ENCODE measurements at regions not wholly inside any gene's neighbourhood (a gene's known extent, or its start where the extent isn't known, plus 50 kb on each side); places are given as distances from the start of the nearest gene placed in this dataset.
"Not testable (repeated sequence)": the region's sequence is repeated elsewhere in the genome, so short reads cannot be mapped to it uniquely, and the experiment has no call there.

DNA sequence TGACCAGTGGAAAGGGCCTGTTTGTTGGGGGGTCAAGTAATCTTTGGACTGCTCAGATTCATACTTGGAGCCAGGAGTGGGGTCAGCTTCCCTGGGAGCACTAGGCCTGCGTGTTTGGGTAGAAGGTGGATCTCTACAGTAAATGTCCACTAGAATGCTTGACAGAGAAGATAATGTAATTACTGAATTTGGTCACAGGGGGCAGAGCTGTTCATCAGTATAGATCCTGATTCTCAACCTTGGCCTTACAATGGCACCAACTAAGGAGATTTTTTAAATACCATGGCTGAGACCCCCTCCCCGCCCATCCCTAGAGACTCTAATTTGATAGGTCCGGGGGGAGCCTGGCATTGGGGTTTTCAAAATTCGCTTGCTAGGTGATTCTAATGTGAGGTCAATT lies 217.5 kb upstream of the PLXNA2 start:
- DNase-seq (no peak), ATAC-seq (no peak)
- no peaks in the 10 kb centered on the region for H3K4me1 Mint-ChIP-seq (ENCODE audit: low read depth)
- H3K27me3 Mint-ChIP-seq (ENCODE audit: low read depth), result no peaks in the 10 kb centered on the region
- no peaks in the 10 kb centered on the region for H3K9me3 Mint-ChIP-seq (ENCODE audit: insufficient read depth)
- H3K27ac Mint-ChIP-seq, result no peak overlapping the region
- H3K36me3 Mint-ChIP-seq (ENCODE audit: low read depth), result no peaks in the 10 kb centered on the region
- ChIA-PET POLR2A (no interaction called here), CTCF (no interaction called here)
- H3K4me3 Mint-ChIP-seq, result no peak overlapping the region

DNA sequence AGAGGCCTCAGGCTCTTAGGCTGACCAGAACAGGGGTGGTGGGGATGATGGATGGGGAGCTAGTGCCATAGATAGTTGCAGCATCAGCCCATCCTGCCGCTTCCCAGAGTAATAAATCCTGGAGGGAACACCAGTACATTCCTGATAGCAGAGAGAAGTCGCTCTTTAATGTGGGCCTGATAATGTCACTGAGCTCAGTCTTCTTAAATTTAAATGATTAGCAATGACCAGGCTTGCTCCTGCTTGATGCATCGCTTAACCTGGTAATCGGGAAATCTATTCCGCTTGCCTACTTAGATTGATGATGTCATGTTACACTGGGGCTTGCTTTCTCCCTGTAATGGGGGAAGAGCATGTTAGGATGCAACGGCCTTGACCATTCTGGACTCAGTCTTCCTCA lies 218.6 kb upstream of the PLXNA2 start:
- POLR2A ChIA-PET, result no interaction called here
- CTCF ChIA-PET, result no interaction called here
- no peak overlapping the region for H3K27ac Mint-ChIP-seq
- H3K4me1 Mint-ChIP-seq (ENCODE audit: low read depth), result no peaks in the 10 kb centered on the region
- no peaks in the 10 kb centered on the region for H3K36me3 Mint-ChIP-seq (ENCODE audit: low read depth)
- no peak for DNase-seq
- no peak for ATAC-seq
- no peaks in the 10 kb centered on the region for H3K9me3 Mint-ChIP-seq (ENCODE audit: insufficient read depth)
- H3K4me3 Mint-ChIP-seq, result no peak overlapping the region
- no peaks in the 10 kb centered on the region for H3K27me3 Mint-ChIP-seq (ENCODE audit: low read depth)

DNA sequence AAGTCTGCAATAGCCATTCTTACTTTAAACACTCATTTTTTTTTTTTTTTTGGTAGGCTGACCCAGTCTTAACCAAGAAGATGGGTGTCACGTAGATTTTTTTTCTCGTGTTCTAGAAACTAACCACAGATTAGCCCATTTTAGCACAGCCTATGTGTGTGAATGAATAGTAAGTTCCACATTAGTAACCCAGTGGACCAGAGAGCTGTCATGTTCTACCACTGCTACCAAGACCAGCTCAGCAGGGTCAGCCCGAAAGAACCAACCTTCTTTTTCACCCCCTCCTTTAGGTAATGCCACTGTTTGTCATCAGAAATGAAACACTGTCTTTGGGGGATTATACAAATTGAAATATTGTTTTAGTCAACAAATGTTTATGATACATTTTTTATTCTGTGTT lies 221.1 kb upstream of the PLXNA2 start:
- Mint-ChIP-seq H3K27me3 (ENCODE audit: low read depth) (no peaks in the 10 kb centered on the region), H3K27ac (no peak overlapping the region), H3K9me3 (ENCODE audit: insufficient read depth) (no peaks in the 10 kb centered on the region), H3K4me1 (ENCODE audit: low read depth) (no peaks in the 10 kb centered on the region), H3K4me3 (no peak overlapping the region), H3K36me3 (ENCODE audit: low read depth) (no peaks in the 10 kb centered on the region)
- POLR2A ChIA-PET, result no interaction called here
- ATAC-seq (no peak), DNase-seq (no peak)
- CTCF ChIA-PET, result no interaction called here

DNA sequence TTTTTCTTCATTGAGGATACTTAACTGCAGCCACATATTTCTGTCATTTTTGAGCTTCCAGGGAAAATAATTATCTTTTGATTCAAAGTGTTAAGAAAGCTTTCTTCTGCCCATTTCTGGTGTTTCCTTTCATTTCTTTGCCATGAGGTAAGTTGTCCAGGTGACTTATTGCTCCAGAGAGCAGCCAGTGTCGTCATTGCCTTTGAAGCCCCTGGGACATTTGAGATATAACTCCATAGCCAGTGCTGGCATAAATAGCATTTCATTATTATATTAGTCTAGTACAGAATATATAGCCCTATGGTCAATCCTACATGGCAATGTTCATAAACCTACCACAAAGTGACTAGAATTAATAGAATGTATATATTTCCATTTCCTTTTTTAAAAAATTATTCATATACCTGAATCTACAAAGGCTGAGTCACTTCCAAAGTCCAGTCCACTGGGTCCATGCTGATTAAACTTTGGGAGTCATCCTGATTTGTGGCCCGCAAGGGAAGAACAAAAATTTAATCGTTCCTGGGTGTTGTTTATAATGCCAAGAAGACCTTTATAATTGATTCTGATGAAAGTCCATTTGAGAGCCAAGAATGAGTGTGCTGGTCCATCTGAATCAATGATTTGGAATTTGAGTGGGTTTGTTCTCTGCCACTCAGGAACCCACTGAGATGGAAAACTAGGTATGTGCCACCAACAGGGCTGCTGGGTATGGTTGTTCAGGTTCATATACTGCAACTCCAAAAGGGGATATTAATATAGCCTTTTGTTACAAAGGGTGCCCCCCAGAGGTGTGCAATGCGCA lies 221.8 kb upstream of the PLXNA2 start:
- Mint-ChIP-seq H3K27me3 (ENCODE audit: low read depth) (no peaks in the 10 kb centered on the region), H3K27ac (no peak overlapping the region), H3K36me3 (ENCODE audit: low read depth) (no peaks in the 10 kb centered on the region), H3K4me1 (ENCODE audit: low read depth) (no peaks in the 10 kb centered on the region), H3K9me3 (ENCODE audit: insufficient read depth) (no peaks in the 10 kb centered on the region), H3K4me3 (no peak overlapping the region)
- ATAC-seq (no peak), DNase-seq (no peak)
- ChIA-PET POLR2A (no interaction called here), CTCF (no interaction called here)

DNA sequence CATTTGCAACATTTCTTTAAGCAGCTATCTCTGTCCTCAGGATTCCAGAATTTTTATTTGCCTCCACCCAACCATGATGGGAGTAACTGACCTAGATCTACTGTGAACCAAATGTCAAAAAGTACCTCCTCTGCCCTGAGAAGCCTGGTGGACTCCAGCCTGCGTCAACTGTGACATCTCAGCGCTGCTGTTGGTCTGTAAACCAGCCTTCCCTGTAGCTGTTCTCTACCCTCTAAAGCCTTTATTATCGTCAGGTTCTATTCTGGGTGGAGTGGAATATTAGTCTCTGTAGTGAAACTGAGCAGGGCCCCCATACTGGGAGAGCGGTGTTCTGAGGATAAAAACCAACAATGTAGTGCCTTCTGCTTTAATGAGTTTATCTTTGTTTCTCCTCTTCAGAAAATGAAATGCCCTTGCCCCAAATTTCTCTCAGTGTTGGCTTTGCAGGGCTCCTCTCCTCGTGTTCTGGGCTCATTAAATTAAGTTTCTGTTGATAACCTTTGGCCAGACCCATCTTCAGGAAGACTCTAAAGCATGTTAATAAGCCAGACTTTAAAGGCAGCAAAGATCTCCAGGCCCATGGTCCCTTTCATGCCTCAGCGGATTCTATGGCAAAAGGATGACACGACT lies 223.1 kb upstream of the PLXNA2 start:
- no peak for ATAC-seq

DNA sequence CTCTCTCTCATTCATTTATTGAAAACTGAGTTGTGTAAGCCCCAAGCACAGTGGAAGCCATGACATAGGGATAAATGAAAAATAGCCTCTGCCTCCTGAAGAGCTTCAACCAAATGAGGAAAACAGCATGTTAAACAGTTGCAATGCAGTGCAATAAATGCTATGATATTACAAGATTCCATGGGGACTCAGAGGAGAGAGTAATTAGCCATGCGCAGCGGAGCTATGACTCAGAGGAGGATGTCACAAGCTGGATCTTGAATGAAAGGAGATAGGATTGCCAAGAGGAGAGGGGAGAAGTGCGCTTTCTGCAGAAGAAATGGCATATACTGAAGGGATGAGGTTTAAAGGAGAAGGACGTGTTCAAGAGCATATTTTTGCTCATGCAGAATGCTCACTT lies 231.3 kb upstream of the PLXNA2 start:
- no peak for DNase-seq
- Mint-ChIP-seq H3K36me3 (ENCODE audit: low read depth) (no peaks in the 10 kb centered on the region), H3K4me3 (no peak overlapping the region), H3K27me3 (ENCODE audit: low read depth) (no peaks in the 10 kb centered on the region), H3K9me3 (ENCODE audit: insufficient read depth) (no peaks in the 10 kb centered on the region), H3K27ac (no peak overlapping the region), H3K4me1 (ENCODE audit: low read depth) (no peaks in the 10 kb centered on the region)
- no peak for ATAC-seq
- POLR2A ChIA-PET, result no interaction called here
- CTCF ChIA-PET, result no interaction called here

More for the DNA sequence above, 223.1 kb upstream of the PLXNA2 start:
- H3K4me3 Mint-ChIP-seq, result no peak overlapping the region
- DNase-seq, result no peak
- ChIA-PET POLR2A (no interaction called here), CTCF (no interaction called here)
- no peaks in the 10 kb centered on the region for H3K4me1 Mint-ChIP-seq (ENCODE audit: low read depth)
- no peak overlapping the region for H3K27ac Mint-ChIP-seq
- no peaks in the 10 kb centered on the region for H3K36me3 Mint-ChIP-seq (ENCODE audit: low read depth)
- H3K27me3 Mint-ChIP-seq (ENCODE audit: low read depth), result no peaks in the 10 kb centered on the region
- no peaks in the 10 kb centered on the region for H3K9me3 Mint-ChIP-seq (ENCODE audit: insufficient read depth)

DNA sequence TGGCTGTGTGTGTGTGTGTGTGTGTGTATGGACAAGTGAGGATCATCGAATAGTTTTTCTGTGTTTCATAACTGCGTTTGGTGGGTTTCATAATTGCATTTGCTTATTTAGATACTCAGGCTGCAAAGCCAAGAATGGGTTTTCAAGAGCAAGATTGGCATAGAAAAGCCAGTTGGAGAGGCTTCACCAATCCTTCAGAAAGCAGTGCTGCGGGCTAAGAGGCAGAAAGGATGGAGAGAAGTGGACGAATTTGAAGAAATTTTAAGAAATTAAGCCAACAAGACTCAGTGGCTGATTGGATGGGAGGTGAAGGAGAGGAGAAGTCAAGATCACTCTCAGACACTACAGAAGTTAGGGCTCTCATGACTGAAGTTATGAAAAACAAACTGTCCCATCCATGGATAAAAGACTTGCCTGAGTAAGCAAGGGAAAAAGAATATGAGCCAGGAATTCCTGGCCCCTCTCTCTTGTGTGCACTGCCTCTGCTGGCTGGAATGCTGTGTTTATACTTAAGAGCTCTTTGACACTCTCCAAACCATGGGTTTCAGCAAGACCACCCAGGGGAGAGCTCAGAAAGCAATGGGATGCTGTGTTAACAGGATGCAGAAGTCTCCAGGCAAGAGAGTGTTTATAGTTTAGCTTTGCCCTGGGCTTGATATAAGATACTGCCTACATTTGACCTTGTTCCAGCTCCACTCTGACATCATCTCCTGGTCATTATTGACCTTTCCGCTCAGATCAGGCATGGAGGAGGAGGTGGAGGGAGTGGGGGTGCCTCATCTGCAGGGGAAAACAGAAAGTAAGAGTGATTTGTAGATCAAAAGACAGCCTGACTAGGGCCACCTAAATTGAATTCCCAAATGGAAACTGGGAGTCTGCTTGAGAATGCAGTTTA lies 232.0 kb upstream of the PLXNA2 start:
- DNase-seq (no peak), ATAC-seq (no peak)
- ChIA-PET CTCF (no interaction called here), POLR2A (no interaction called here)
- Mint-ChIP-seq H3K4me1 (ENCODE audit: low read depth) (no peaks in the 10 kb centered on the region), H3K36me3 (ENCODE audit: low read depth) (no peaks in the 10 kb centered on the region), H3K4me3 (no peak overlapping the region), H3K9me3 (ENCODE audit: insufficient read depth) (no peaks in the 10 kb centered on the region), H3K27me3 (ENCODE audit: low read depth) (no peaks in the 10 kb centered on the region), H3K27ac (no peak overlapping the region)

DNA sequence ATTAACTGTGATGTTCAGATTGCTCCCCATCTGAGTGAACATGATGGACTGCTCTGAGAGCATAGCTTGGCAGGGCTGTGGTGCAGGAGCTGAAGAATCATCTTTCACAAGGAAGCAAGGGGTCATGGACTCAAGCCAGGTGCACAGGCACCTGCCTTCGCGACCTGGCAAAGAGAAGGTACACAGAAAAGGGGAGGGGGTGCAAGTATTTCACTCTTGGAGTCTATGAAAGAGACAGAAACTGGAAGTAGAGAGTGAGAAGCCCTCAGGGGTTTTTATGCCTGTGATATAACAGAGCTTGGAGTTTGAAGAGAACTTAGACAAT lies 232.6 kb upstream of the PLXNA2 start:
- H3K36me3 Mint-ChIP-seq (ENCODE audit: low read depth), result no peaks in the 10 kb centered on the region
- DNase-seq, result no peak
- ChIA-PET POLR2A (no interaction called here), CTCF (no interaction called here)
- H3K27ac Mint-ChIP-seq, result no peak overlapping the region
- H3K9me3 Mint-ChIP-seq (ENCODE audit: insufficient read depth), result no peaks in the 10 kb centered on the region
- no peak for ATAC-seq
- H3K4me1 Mint-ChIP-seq (ENCODE audit: low read depth), result no peaks in the 10 kb centered on the region
- H3K4me3 Mint-ChIP-seq, result no peak overlapping the region
- H3K27me3 Mint-ChIP-seq (ENCODE audit: low read depth), result no peaks in the 10 kb centered on the region

DNA sequence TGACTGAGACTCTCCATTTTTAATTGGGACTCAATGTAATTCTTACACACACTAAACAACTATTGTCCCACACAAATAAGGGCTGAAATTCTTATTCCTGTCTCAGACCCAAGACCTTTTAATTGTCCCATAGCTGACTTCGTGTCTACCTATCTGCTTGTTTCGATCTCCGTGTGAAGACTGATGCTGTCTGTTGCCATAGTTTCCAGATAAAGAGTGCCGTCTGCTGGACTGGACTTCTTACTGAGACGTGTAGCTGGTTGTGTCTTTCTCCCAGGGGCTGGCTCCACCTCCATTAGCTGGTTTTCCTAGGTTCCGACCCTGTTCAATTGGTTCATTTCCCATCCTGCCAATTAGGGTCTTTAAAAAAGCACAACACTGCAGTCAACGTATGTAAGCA lies 235.3 kb upstream of the PLXNA2 start:
- POLR2A ChIA-PET, result no interaction called here
- no peaks in the 10 kb centered on the region for H3K27me3 Mint-ChIP-seq (ENCODE audit: low read depth)
- no peak overlapping the region for H3K4me3 Mint-ChIP-seq
- DNase-seq, result no peak
- H3K4me1 Mint-ChIP-seq (ENCODE audit: low read depth), result no peaks in the 10 kb centered on the region
- CTCF ChIA-PET, result no interaction called here
- no peak overlapping the region for H3K27ac Mint-ChIP-seq
- H3K9me3 Mint-ChIP-seq (ENCODE audit: insufficient read depth), result no peaks in the 10 kb centered on the region
- ATAC-seq, result no peak
- H3K36me3 Mint-ChIP-seq (ENCODE audit: low read depth), result no peaks in the 10 kb centered on the region

DNA sequence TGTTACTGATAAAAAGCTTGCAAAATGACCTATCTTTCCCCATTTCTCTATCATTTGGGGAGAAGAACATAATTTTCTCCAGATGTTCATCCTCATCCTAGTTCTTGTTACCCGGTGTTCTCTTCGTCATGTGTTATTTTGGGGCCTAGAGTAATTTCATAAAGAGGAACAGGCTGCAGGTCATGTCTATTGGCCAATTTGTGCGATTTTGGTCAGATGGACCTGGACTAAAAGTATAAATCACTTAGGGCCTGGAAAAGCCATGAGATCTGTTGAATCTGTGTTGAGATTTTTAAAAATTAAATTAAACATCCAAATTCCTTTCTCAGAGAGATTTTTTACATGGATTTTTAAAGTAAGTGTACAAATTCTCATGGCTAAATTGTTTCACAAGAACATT lies 241.3 kb upstream of the PLXNA2 start:
- ChIA-PET CTCF (no interaction called here), POLR2A (no interaction called here)
- ATAC-seq (no peak), DNase-seq (no peak)
- H3K4me3 Mint-ChIP-seq, result no peak overlapping the region
- H3K27ac Mint-ChIP-seq, result no peak overlapping the region
- no peaks in the 10 kb centered on the region for H3K27me3 Mint-ChIP-seq (ENCODE audit: low read depth)
- no peaks in the 10 kb centered on the region for H3K36me3 Mint-ChIP-seq (ENCODE audit: low read depth)
- no peaks in the 10 kb centered on the region for H3K4me1 Mint-ChIP-seq (ENCODE audit: low read depth)
- no peaks in the 10 kb centered on the region for H3K9me3 Mint-ChIP-seq (ENCODE audit: insufficient read depth)

DNA sequence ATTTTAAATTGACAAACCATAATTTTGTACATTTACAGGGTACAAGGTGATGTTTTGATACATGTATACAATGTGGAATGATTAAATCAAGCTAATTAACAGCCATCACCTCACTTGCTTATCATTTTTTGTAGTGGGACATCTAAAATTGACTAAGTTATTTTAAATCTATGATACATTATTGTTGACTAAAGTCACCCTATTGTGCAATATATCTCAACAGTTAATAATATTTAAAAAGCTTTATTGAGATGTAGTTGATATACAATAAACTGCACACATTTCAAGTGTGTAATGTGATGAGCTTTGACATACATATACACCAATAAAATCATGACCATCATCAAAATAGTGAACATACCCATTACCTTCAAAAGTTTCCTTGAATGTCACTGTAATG lies 242.5 kb upstream of the PLXNA2 start:
- CTCF ChIA-PET, result no interaction called here
- DNase-seq (no peak), ATAC-seq (no peak)
- POLR2A ChIA-PET, result no interaction called here
- H3K4me1 Mint-ChIP-seq (ENCODE audit: low read depth), result no peaks in the 10 kb centered on the region
- H3K36me3 Mint-ChIP-seq (ENCODE audit: low read depth), result no peaks in the 10 kb centered on the region
- no peaks in the 10 kb centered on the region for H3K9me3 Mint-ChIP-seq (ENCODE audit: insufficient read depth)
- H3K4me3 Mint-ChIP-seq, result no peak overlapping the region
- no peaks in the 10 kb centered on the region for H3K27me3 Mint-ChIP-seq (ENCODE audit: low read depth)
- no peak overlapping the region for H3K27ac Mint-ChIP-seq

DNA sequence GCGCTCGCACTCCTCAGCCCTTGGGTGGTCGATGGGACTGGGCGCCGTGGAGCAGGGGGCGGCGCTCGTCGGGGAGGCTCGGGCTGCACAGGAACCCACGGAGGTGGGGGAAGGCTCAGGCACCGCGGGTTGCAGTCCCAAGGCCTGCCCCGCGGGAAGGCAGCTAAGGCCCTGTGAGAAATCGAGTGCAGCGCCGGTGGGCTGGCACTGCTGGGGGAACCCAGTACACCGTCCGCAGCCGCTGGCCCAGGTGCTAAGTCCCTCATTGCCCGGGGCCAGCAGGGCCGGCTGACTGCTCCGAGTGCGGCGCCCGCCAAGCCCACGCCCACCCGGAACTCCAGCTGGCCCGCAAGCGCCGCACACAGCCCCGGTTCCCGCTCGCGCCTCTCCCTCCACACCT lies 244.2 kb upstream of the PLXNA2 start:
- H3K27me3 Mint-ChIP-seq (ENCODE audit: low read depth); H3K9me3 Mint-ChIP-seq (ENCODE audit: insufficient read depth); H3K36me3 Mint-ChIP-seq (ENCODE audit: low read depth); H3K4me1 Mint-ChIP-seq (ENCODE audit: low read depth); CTCF ChIA-PET; DNase-seq; H3K27ac Mint-ChIP-seq; ATAC-seq; POLR2A ChIA-PET; H3K4me3 Mint-ChIP-seq: not testable (repeated sequence)
